Psoas muscle (tissue), 7 donors: ENCODE measurements at regions not wholly inside any gene's neighbourhood (a gene's known extent, or its start where the extent isn't known, plus 50 kb on each side); places are given as distances from the start of the nearest gene placed in this dataset.

Experiments
- ATAC-seq, 4 donors: fragments of 200-7000 bp; cut with Tn5 transposase; one replicate each; pipeline ENCODE4 v1.9.1; 2020; ENCODE audit warnings: moderate library complexity in 3 of 4, mild to moderate bottlenecking in 2 of 4
- DNase-seq, 2 donors: peaks; one replicate each; pipeline ENCODE4 v3.0.0-alpha.2; 2020
- H3K27ac ChIP-seq: fragments of 200-600 bp; one replicate; pipeline ENCODE4 v1.8.0; 2022
- H3K27me3 ChIP-seq, 3 donors: fragments of 200-600 bp in 1 of 3; one replicate each; pipeline versions ENCODE4 v1.6.1 to v1.8.0; 2013 to 2022; ENCODE audit warnings: low read length in 2 of 3, mild to moderate bottlenecking in 2 of 3, moderate library complexity in 1 of 3; ENCODE audit not compliant: insufficient read depth in 3 of 3
- H3K36me3 ChIP-seq, 2 donors: fragments of 200-600 bp in 1 of 2; one replicate each; pipeline versions ENCODE4 v1.6.1 to v1.8.0; 2013 to 2022; ENCODE audit warnings: low read depth in 1 of 2, mild to moderate bottlenecking in 1 of 2, moderate library complexity in 1 of 2; ENCODE audit not compliant: insufficient read depth in 1 of 2
- H3K4me1 ChIP-seq: fragments of 200-600 bp; one replicate; pipeline ENCODE4 v1.8.0; 2022
- H3K4me3 ChIP-seq: fragments of 200-600 bp; one replicate; pipeline ENCODE4 v1.8.0; 2022; ENCODE audit warnings: mild to moderate bottlenecking
- H3K9me3 ChIP-seq: fragments of 200-600 bp; one replicate; pipeline ENCODE4 v1.8.0; 2022
- WGBS, 3 donors: extraction: QIAGEN DNeasy Blood & Tissue Kit; methylation state at CpG; one replicate each; pipeline versions ENCODE4 v1.1.6 to v1.1.7; 2013; 5-methylcytosine and 5-hydroxymethylcytosine counted together
- intact Hi-C, 2 donors: fragments of 100-400 bp; cut with DNase I; formaldehyde crosslinking; loops; one replicate each; pipeline versions ENCODE4 v1.11.0 to v1.14.2; 2022
- TF ChIP-seq, protein P1 (sequence below): fragments of 200-600 bp; IDR thresholded peaks from one replicate; pipeline ENCODE4 v1.8.0; 2022; ENCODE audit warnings: antibody characterized with exemption
- donor health status: healthy with polysubstance abuse.
- donor health status: DM: no; HTN: no; CAD: no; lungs with moderate emphysema.
- donor health status: Bipolar disorder and iron deficiency.
- donor health status: healthy.
- donor health status: DM: yes; HTN: yes; CAD: no.
- donor health status: DM: no; HTN: no; CAD: no.
- donor health status: DM: yes; HTN: yes; CAD: no.

DNA sequence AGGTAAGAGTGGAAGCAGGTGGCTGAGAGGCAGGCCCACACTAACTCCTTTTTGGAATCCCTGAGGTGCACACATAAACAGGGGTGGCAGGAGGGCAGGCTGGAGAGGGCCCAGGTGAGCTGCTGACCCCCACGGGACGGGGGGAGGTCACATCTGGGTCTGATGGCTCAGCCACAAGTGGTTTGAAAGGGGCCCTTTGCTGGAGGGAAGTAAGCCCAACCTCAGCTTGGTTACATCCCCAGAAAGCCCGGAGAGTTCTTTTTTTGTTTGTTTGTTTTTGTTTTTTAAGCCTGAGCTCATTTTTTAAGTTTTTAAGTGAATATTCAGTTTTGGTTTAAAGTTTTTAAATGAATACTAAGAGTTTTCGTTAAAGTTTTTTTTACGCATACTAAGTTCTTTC, 72.8 kb upstream of the CUX1 start:
- ATAC-seq (no peak), DNase-seq (no peak)
- Histone ChIP-seq H3K36me3 (no peaks in the 10 kb centered on the region), H3K4me3 (no peak overlapping the region), H3K27me3 (no peaks in the 10 kb centered on the region), H3K27ac (no peak overlapping the region), H3K4me1 (no peaks in the 10 kb centered on the region), H3K9me3 (no peaks in the 10 kb centered on the region)
- intact Hi-C loops, result loop anchor here in 1 of 2 donors (5.0 kb wide), 1 partner anchor 68 kb away; no protein-coding TSS in a partner anchor
- TF ChIP-seq, protein P1, sequence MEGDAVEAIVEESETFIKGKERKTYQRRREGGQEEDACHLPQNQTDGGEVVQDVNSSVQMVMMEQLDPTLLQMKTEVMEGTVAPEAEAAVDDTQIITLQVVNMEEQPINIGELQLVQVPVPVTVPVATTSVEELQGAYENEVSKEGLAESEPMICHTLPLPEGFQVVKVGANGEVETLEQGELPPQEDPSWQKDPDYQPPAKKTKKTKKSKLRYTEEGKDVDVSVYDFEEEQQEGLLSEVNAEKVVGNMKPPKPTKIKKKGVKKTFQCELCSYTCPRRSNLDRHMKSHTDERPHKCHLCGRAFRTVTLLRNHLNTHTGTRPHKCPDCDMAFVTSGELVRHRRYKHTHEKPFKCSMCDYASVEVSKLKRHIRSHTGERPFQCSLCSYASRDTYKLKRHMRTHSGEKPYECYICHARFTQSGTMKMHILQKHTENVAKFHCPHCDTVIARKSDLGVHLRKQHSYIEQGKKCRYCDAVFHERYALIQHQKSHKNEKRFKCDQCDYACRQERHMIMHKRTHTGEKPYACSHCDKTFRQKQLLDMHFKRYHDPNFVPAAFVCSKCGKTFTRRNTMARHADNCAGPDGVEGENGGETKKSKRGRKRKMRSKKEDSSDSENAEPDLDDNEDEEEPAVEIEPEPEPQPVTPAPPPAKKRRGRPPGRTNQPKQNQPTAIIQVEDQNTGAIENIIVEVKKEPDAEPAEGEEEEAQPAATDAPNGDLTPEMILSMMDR, result no peak
- 78 to 84% (median 79%) methylated on average over 5 of the region's 5 CpGs for WGBS, 3 donors

GRCh38 chr7:101746314-101746713, 71.1 kb upstream of the CUX1 start:
- Histone ChIP-seq H3K9me3 (no peaks in the 10 kb centered on the region), H3K27me3 (no peaks in the 10 kb centered on the region)

GRCh38 chr7:101747053-101747878, 70.2 kb upstream of the CUX1 start:
- ATAC-seq, result no peak
- TF ChIP-seq, protein P1, result no peak
- Histone ChIP-seq H3K9me3 (no peaks in the 10 kb centered on the region), H3K4me3 (no peak overlapping the region), H3K27ac (no peak overlapping the region), H3K36me3 (no peaks in the 10 kb centered on the region), H3K27me3 (no peaks in the 10 kb centered on the region), H3K4me1 (no peaks in the 10 kb centered on the region)
- intact Hi-C loops, result loop anchor here in 1 of 2 donors (5.0 kb wide), 1 partner anchor 490 kb away; no protein-coding TSS in a partner anchor
- no peak for DNase-seq
- 74 to 75% (median 74%) methylated on average over 13 of the region's 13 CpGs for WGBS, 3 donors

More at GRCh38 chr7:101746314-101746713, 71.1 kb upstream of the CUX1 start:
- H3K4me3 ChIP-seq, result no peak overlapping the region
- TF ChIP-seq, protein P1, result no peak
- no peaks in the 10 kb centered on the region for H3K4me1 ChIP-seq
- DNase-seq, result no peak
- no peak overlapping the region for H3K27ac ChIP-seq
- 85 to 89% (median 89%) methylated on average over 5 of the region's 5 CpGs for WGBS, 3 donors
- intact Hi-C loops, result loop anchor here in 1 of 2 donors (5.0 kb wide), 1 partner anchor 491 kb away; no protein-coding TSS in a partner anchor
- no peak for ATAC-seq
- H3K36me3 ChIP-seq, result no peaks in the 10 kb centered on the region

DNA sequence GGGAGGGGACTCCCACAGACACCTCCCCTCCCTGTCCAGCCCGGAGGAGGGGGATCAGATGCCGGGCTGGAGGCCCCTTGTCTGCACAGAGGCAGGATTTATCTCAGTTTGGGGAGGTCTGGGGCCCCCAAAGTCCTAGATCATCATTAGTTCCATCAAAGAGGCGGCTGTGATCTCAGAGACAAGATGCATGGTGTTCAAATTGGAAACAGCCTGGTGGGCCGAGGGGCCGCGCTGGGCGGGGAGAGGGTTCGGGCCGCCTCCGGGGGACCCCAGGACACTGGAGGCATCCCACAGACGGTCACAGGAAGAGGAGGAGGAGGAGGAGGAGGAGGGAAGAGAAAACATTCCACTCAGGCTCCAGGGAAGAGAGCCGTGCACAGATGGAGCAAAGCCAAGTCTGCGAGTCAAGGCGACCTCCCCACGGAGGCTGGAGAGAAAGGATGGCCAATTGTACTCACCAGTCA, 69.5 kb upstream of the CUX1 start:
- Histone ChIP-seq H3K27ac (no peak overlapping the region), H3K4me1 (no peaks in the 10 kb centered on the region), H3K4me3 (no peak overlapping the region), H3K27me3 (no peaks in the 10 kb centered on the region), H3K9me3 (no peaks in the 10 kb centered on the region), H3K36me3 (no peaks in the 10 kb centered on the region)
- DNase-seq (no peak), ATAC-seq (no peak)
- TF ChIP-seq, protein P1, result no peak
- intact Hi-C loops, result loop anchor here in 1 of 2 donors (5.0 kb wide), 1 partner anchor 489 kb away; no protein-coding TSS in a partner anchor
- WGBS, 3 donors, result 28 to 40% (median 33%) methylated on average over 14 to 15 of the region's 15 CpGs
